Fibroblast of the conjunctiva (primary cell): ENCODE measurements at regions not wholly inside any gene's neighbourhood (a gene's known extent, or its start where the extent isn't known, plus 50 kb on each side); places are given as distances from the start of the nearest gene placed in this dataset.
"Not testable (repeated sequence)": the region's sequence is repeated elsewhere in the genome, so short reads cannot be mapped to it uniquely, and the experiment has no call there.

ENCODE experiments used
- DNase-seq: peaks from one replicate; pipeline ENCODE4 v3.0.0-alpha.2; 2010; ENCODE audit warnings: low read depth

GRCh38 chr2:142484111-142484510 is 353.3 kb upstream of the LRP1B start:
- DNase-seq = no peak

GRCh38 chr2:142483653-142484052 is 352.8 kb upstream of the LRP1B start:
- no peak for DNase-seq

GRCh38 chr2:142478206-142478605 is 347.4 kb upstream of the LRP1B start:
- no peak for DNase-seq

- no peak for DNase-seq
Measured at GRCh38 chr2:142472382-142472781, 341.6 kb upstream of the LRP1B start.

- no peak for DNase-seq
Measured at GRCh38 chr2:142467321-142467720, 336.5 kb upstream of the LRP1B start.

- DNase-seq = no peak
Measured at GRCh38 chr2:142463047-142463446, 332.2 kb upstream of the LRP1B start.

- no peak for DNase-seq
Measured at GRCh38 chr2:142462306-142462705, 331.5 kb upstream of the LRP1B start.

- DNase-seq = no peak
Measured at GRCh38 chr2:142445551-142446072, 314.8 kb upstream of the LRP1B start.

GRCh38 chr2:142445023-142445422 is 314.2 kb upstream of the LRP1B start:
- no peak for DNase-seq

GRCh38 chr2:142435847-142436246 is 305.0 kb upstream of the LRP1B start:
- no peak for DNase-seq

- no peak for DNase-seq
Measured at GRCh38 chr2:142426064-142426463, 295.2 kb upstream of the LRP1B start.

- DNase-seq = no peak
Measured at GRCh38 chr2:142425551-142425950, 294.7 kb upstream of the LRP1B start.

- no peak for DNase-seq
Measured at GRCh38 chr2:142423603-142424002, 292.8 kb upstream of the LRP1B start.

GRCh38 chr2:142422769-142423168 is 292.0 kb upstream of the LRP1B start:
- DNase-seq = no peak

- DNase-seq = no peak
Measured at GRCh38 chr2:142422041-142422440, 291.2 kb upstream of the LRP1B start.

GRCh38 chr2:142418699-142419098 is 287.9 kb upstream of the LRP1B start:
- DNase-seq = not testable (repeated sequence)

- DNase-seq = no peak
Measured at GRCh38 chr2:142416996-142417395, 286.2 kb upstream of the LRP1B start.

GRCh38 chr2:142415461-142415860 is 284.6 kb upstream of the LRP1B start:
- no peak for DNase-seq

- DNase-seq = no peak
Measured at GRCh38 chr2:142398212-142398611, 267.4 kb upstream of the LRP1B start.

- no peak for DNase-seq
Measured at GRCh38 chr2:142395291-142395690, 264.5 kb upstream of the LRP1B start.

- DNase-seq = no peak
Measured at GRCh38 chr2:142380372-142380771, 249.6 kb upstream of the LRP1B start.

- DNase-seq = not testable (repeated sequence)
Measured at GRCh38 chr2:142362069-142362468, 231.3 kb upstream of the LRP1B start.

- no peak for DNase-seq
Measured at GRCh38 chr2:142347751-142348150, 216.9 kb upstream of the LRP1B start.

GRCh38 chr2:142339261-142339660 is 208.4 kb upstream of the LRP1B start:
- no peak for DNase-seq

GRCh38 chr2:142332196-142332595 is 201.4 kb upstream of the LRP1B start:
- DNase-seq = no peak
